Fibroblast of the conjunctiva (primary cell): ENCODE measurements at regions not wholly inside any gene's neighbourhood (a gene's known extent, or its start where the extent isn't known, plus 50 kb on each side); places are given as distances from the start of the nearest gene placed in this dataset.

Experiments
- DNase-seq: peaks from one replicate; pipeline ENCODE4 v3.0.0-alpha.2; 2010; ENCODE audit warnings: low read depth

- DNase-seq, result no peak
Measured at GRCh38 chr17:68812876-68813584, 142.2 kb downstream of the ABCA8 start.

- no peak for DNase-seq
Measured at GRCh38 chr17:68809148-68809547, 146.0 kb downstream of the ABCA8 start.

GRCh38 chr17:68807998-68808772 is 147.0 kb downstream of the ABCA8 start:
- DNase-seq, result no peak

- no peak for DNase-seq
Measured at GRCh38 chr17:68805609-68806008, 149.6 kb downstream of the ABCA8 start.

- DNase-seq, result no peak
Measured at GRCh38 chr17:68804777-68805520, 150.2 kb downstream of the ABCA8 start.

- DNase-seq, result no peak
Measured at GRCh38 chr17:68803164-68803929, 151.8 kb downstream of the ABCA8 start.

- no peak for DNase-seq
Measured at GRCh38 chr17:68801335-68802247, 153.6 kb downstream of the ABCA8 start.

GRCh38 chr17:68800751-68801150 is 154.4 kb downstream of the ABCA8 start:
- DNase-seq, result no peak

- DNase-seq, result peak; percentile 56
Measured at GRCh38 chr17:68794636-68795434, 160.4 kb downstream of the ABCA8 start.

- DNase-seq, result no peak
Measured at GRCh38 chr17:68792873-68793272, 162.3 kb downstream of the ABCA8 start.

GRCh38 chr17:68792042-68792685 is 163.0 kb downstream of the ABCA8 start:
- peak; percentile 81 for DNase-seq

GRCh38 chr17:68790931-68791330 is 164.3 kb downstream of the ABCA8 start:
- no peak for DNase-seq

- DNase-seq, result no peak
Measured at GRCh38 chr17:68790492-68790891, 164.7 kb downstream of the ABCA8 start.

GRCh38 chr17:68789203-68789962 is 165.8 kb downstream of the ABCA8 start:
- no peak for DNase-seq

- DNase-seq, result no peak
Measured at GRCh38 chr17:68785565-68786486, 169.4 kb downstream of the ABCA8 start.

- no peak for DNase-seq
Measured at GRCh38 chr17:68784431-68784830, 170.8 kb downstream of the ABCA8 start.

GRCh38 chr17:68783861-68784260 is 171.3 kb downstream of the ABCA8 start:
- no peak for DNase-seq

GRCh38 chr17:68782789-68783188 is 172.4 kb downstream of the ABCA8 start:
- no peak for DNase-seq
